Gastrocnemius medialis (tissue), 4 donors: ENCODE measurements at regions not wholly inside any gene's neighbourhood (a gene's known extent, or its start where the extent isn't known, plus 50 kb on each side); places are given as distances from the start of the nearest gene placed in this dataset.

Experiments
- ATAC-seq, 2 donors: fragments of 150-250 bp; one replicate each; pipeline ENCODE4 v1.9.1; 2016
- DNase-seq, 2 donors: peaks; one replicate each; pipeline ENCODE4 v3.0.0-alpha.2; 2019
- H3K27ac ChIP-seq, 4 donors: fragments of 200-600 bp; sonication (generic); 1 replicate in 1 of 4; 2 replicates in 3 of 4; pipeline ENCODE4 v1.5.1; 2016 to 2018; ENCODE audit warnings: mild to moderate bottlenecking in 2 of 4, moderate library complexity in 1 of 4
- H3K27me3 ChIP-seq, 3 donors: fragments of 200-600 bp; sonication (generic) in 2 of 3; 1 replicate in 1 of 3; 2 replicates in 2 of 3; pipeline versions ENCODE4 v1.5.1 to v1.6.0; 2016 to 2019; ENCODE audit warnings: mild to moderate bottlenecking in 1 of 3, moderate library complexity in 1 of 3
- H3K36me3 ChIP-seq, 2 donors: fragments of 200-600 bp; sonication (generic) in 1 of 2; one replicate each; pipeline ENCODE4 v1.5.1; 2017 to 2018
- H3K4me1 ChIP-seq, 2 donors: fragments of 200-600 bp; sonication (generic) in 1 of 2; one replicate each; pipeline ENCODE4 v1.5.1; 2016 to 2017; ENCODE audit warnings: mild to moderate bottlenecking in 2 of 2
- H3K4me3 ChIP-seq, 4 donors: fragments of 200-600 bp; sonication (generic) in 3 of 4; 1 replicate in 1 of 4; 2 replicates in 3 of 4; pipeline ENCODE4 v1.5.1; 2016 to 2019; ENCODE audit warnings: mild to moderate bottlenecking in 2 of 4
- H3K9me3 ChIP-seq, 3 donors: fragments of 200-600 bp; sonication (generic) in 2 of 3; 1 replicate in 1 of 3; 2 replicates in 2 of 3; pipeline ENCODE4 v1.5.1; 2016 to 2019
- CTCF ChIP-seq, 5 experiments: fragments of 450-650 bp in 3 of 5; fragments of 200-600 bp in 2 of 5; sonication (generic) in 2 of 5; IDR thresholded peaks in 4 of 5; conservative IDR thresholded peaks in 1 of 5; 1 replicate in 4 of 5; 2 replicates in 1 of 5; pipeline ENCODE4 v1.5.1; 2016 to 2019; ENCODE audit warnings: antibody characterized with exemption in 5 of 5, mild to moderate bottlenecking in 3 of 5, moderate library complexity in 3 of 5
- POLR2A ChIP-seq, 2 donors: fragments of 450-650 bp; IDR thresholded peaks; one replicate each; pipeline ENCODE4 v1.6.1; 2017; ENCODE audit warnings: antibody characterized with exemption in 2 of 2, mild to moderate bottlenecking in 2 of 2, moderate library complexity in 2 of 2
- in situ Hi-C, 4 donors: fragments of 200-750 bp; cut with MboI; loops; one replicate each; pipeline versions ENCODE4 v1.15.0 to v1.8.0; 2017; ENCODE audit warnings: low sequenced_read_pairs in 4 of 4
- intact Hi-C: fragments of 100-400 bp; cut with DNase I; formaldehyde crosslinking; loops from one replicate; pipeline ENCODE4 v1.15.1; 2023; ENCODE audit warnings: low total_unique reads

GRCh38 chr16:74045513-74045912, 251.1 kb upstream of the PSMD7 start:
- no peak overlapping the region for H3K27ac ChIP-seq
- H3K4me3 ChIP-seq: no peak overlapping the region
- no peaks in the 10 kb centered on the region for H3K4me1 ChIP-seq
- intact Hi-C loops (no loop called here), in situ Hi-C loops (no loop called here)
- DNase-seq (no peak), ATAC-seq (no peak)
- no peaks in the 10 kb centered on the region for H3K36me3 ChIP-seq
- no peak for TF ChIP-seq CTCF (IDR thresholded peaks at IDR 0.05 in 4 of 5, conservative IDR thresholded peaks at IDR 0.05 in 1 of 5)
- no peak for TF ChIP-seq POLR2A (IDR thresholded peaks at IDR 0.05)
- no peaks in the 10 kb centered on the region for H3K27me3 ChIP-seq
- H3K9me3 ChIP-seq: no peaks in the 10 kb centered on the region

- no peak overlapping the region for H3K4me3 ChIP-seq
- H3K9me3 ChIP-seq: no peaks in the 10 kb centered on the region
- ATAC-seq: no peak
- peaks cover 0 to 4% (median 0%) of the 10 kb centered on the region in 3 donors for H3K27me3 ChIP-seq
- H3K4me1 ChIP-seq: no peaks in the 10 kb centered on the region
- intact Hi-C loops: no loop called here
- H3K36me3 ChIP-seq: no peaks in the 10 kb centered on the region
- in situ Hi-C loops: no loop called here
- no peak overlapping the region for H3K27ac ChIP-seq
- no peak for DNase-seq
- TF ChIP-seq POLR2A (IDR thresholded peaks at IDR 0.05) (no peak), CTCF (IDR thresholded peaks at IDR 0.05 in 4 of 5, conservative IDR thresholded peaks at IDR 0.05 in 1 of 5) (no peak)
Observed at GRCh38 chr16:74035816-74036215, 260.8 kb upstream of the PSMD7 start.

GRCh38 chr16:74034862-74035261, 261.8 kb upstream of the PSMD7 start:
- no peak overlapping the region for H3K4me3 ChIP-seq
- intact Hi-C loops: no loop called here
- H3K27me3 ChIP-seq: peaks cover 0 to 4% (median 0%) of the 10 kb centered on the region in 3 donors
- DNase-seq: no peak
- H3K27ac ChIP-seq: no peak overlapping the region
- H3K9me3 ChIP-seq: no peaks in the 10 kb centered on the region
- no peak for ATAC-seq
- H3K36me3 ChIP-seq: no peaks in the 10 kb centered on the region
- TF ChIP-seq POLR2A (IDR thresholded peaks at IDR 0.05): no peak
- TF ChIP-seq CTCF (IDR thresholded peaks at IDR 0.05 in 4 of 5, conservative IDR thresholded peaks at IDR 0.05 in 1 of 5): no peak
- H3K4me1 ChIP-seq: no peaks in the 10 kb centered on the region
- in situ Hi-C loops: no loop called here

- H3K4me3 ChIP-seq: no peak overlapping the region
- in situ Hi-C loops: no loop called here
- intact Hi-C loops: no loop called here
- H3K9me3 ChIP-seq: no peaks in the 10 kb centered on the region
- DNase-seq (no peak), ATAC-seq (no peak)
- peaks cover 0 to 4% (median 0%) of the 10 kb centered on the region in 3 donors for H3K27me3 ChIP-seq
- H3K4me1 ChIP-seq: no peaks in the 10 kb centered on the region
- no peaks in the 10 kb centered on the region for H3K36me3 ChIP-seq
- no peak for TF ChIP-seq POLR2A (IDR thresholded peaks at IDR 0.05)
- TF ChIP-seq CTCF (IDR thresholded peaks at IDR 0.05 in 4 of 5, conservative IDR thresholded peaks at IDR 0.05 in 1 of 5): no peak
- H3K27ac ChIP-seq: no peak overlapping the region
Observed at GRCh38 chr16:74034200-74034599, 262.4 kb upstream of the PSMD7 start.

GRCh38 chr16:74033441-74033995, 263.1 kb upstream of the PSMD7 start:
- ATAC-seq (no peak), DNase-seq (no peak)
- TF ChIP-seq POLR2A (IDR thresholded peaks at IDR 0.05) (no peak), CTCF (IDR thresholded peaks at IDR 0.05 in 4 of 5, conservative IDR thresholded peaks at IDR 0.05 in 1 of 5) (no peak)
- Histone ChIP-seq H3K4me1 (no peaks in the 10 kb centered on the region), H3K27me3 (peaks cover 0 to under 1% (median 0%) of the 10 kb centered on the region in 3 donors), H3K9me3 (no peaks in the 10 kb centered on the region), H3K27ac (no peak overlapping the region), H3K4me3 (no peak overlapping the region), H3K36me3 (no peaks in the 10 kb centered on the region)
- intact Hi-C loops (no loop called here), in situ Hi-C loops (no loop called here)
